ENCODE measurements at regions not wholly inside any gene's neighbourhood (a gene's known extent, or its start where the extent isn't known, plus 50 kb on each side); places are given as distances from the start of the nearest gene placed in this dataset.

DNA sequence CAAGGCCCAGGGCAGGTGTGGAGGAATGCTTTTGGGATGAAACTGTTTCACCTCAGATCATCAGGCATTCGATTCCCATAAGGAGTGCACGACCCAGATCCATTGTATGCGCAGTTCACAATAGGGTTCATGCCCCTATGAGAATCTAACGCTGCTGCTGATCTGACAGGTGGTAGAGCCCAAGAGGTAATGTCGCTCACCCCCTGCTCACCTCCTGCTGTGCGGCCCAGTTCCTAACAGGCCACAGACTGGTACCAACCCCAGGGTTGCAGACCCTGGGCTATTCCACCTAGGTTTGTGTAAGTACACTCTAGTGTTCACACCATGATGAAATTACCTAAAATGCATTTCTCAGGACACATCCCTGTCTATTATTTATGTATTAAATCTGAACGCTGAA, 72.5 kb downstream of the COPS8 start:
- no peak for TF ChIP-seq CTCF (IDR thresholded peaks at IDR 0.05)
- no peak for TF ChIP-seq EZH2 (IDR thresholded peaks at IDR 0.05)
- TF ChIP-seq EZH2phosphoT487 (IDR thresholded peaks at IDR 0.05), result no peak

All from neural progenitor cell (in vitro differentiated cells).